Left ventricle myocardium inferior (tissue), 1 donor: ENCODE measurements at regions not wholly inside any gene's neighbourhood (a gene's known extent, or its start where the extent isn't known, plus 50 kb on each side); places are given as distances from the start of the nearest gene placed in this dataset.

Experiments used
- DNase-seq: peaks from one replicate; pipeline ENCODE4 v3.0.0-alpha.2; 2020
- H3K27ac ChIP-seq: fragments of 200-600 bp; replicated peaks from 2 replicates; pipeline ENCODE4 v1.8.0; 2021
- H3K27me3 ChIP-seq: fragments of 200-600 bp; 2 replicates; pipeline ENCODE4 v1.8.0; 2021; ENCODE audit warnings: low read depth
- H3K36me3 ChIP-seq: fragments of 200-600 bp; 2 replicates; pipeline ENCODE4 v1.8.0; 2021
- H3K4me1 ChIP-seq: fragments of 200-600 bp; 2 replicates; pipeline ENCODE4 v1.8.0; 2021
- H3K4me3 ChIP-seq: fragments of 200-600 bp; 2 replicates; pipeline ENCODE4 v1.8.0; 2021; ENCODE audit warnings: mild to moderate bottlenecking, moderate library complexity
- H3K9me3 ChIP-seq: fragments of 200-600 bp; replicated peaks from 2 replicates; pipeline ENCODE4 v1.8.0; 2021
- CTCF ChIP-seq: fragments of 200-600 bp; IDR thresholded peaks from 2 replicates; pipeline ENCODE4 v1.8.0; 2021; ENCODE audit warnings: antibody characterized with exemption, mild to moderate bottlenecking, borderline replicate concordance
- intact Hi-C: fragments of 100-400 bp; cut with micrococcal nuclease; formaldehyde crosslinking; loops from one replicate; pipeline ENCODE4 v1.11.0; 2022
- donor health status: DM: no; HTN: yes; CAD: no; lungs with severe emphysema.

- Histone ChIP-seq H3K4me3 (no peak overlapping the region), H3K36me3 (no peaks in the 10 kb centered on the region), H3K27ac (no peak overlapping the region), H3K4me1 (no peaks in the 10 kb centered on the region), H3K9me3 (peaks cover 4% of the 10 kb centered on the region), H3K27me3 (no peaks in the 10 kb centered on the region)
- DNase-seq = no peak
- intact Hi-C loops = no loop called here
- no peak for TF ChIP-seq CTCF
These were observed 86.5 kb downstream of the MTRR start for GRCh38 chr5:7955476-7955875.

- Histone ChIP-seq H3K4me1 (no peaks in the 10 kb centered on the region), H3K27ac (no peak overlapping the region), H3K36me3 (no peaks in the 10 kb centered on the region), H3K27me3 (no peaks in the 10 kb centered on the region), H3K4me3 (no peak overlapping the region), H3K9me3 (no peaks in the 10 kb centered on the region)
- intact Hi-C loops = no loop called here
- DNase-seq = no peak
- no peak for TF ChIP-seq CTCF
These were observed 88.4 kb downstream of the MTRR start for GRCh38 chr5:7957329-7957728.

- H3K9me3 ChIP-seq = no peaks in the 10 kb centered on the region
- H3K36me3 ChIP-seq = no peaks in the 10 kb centered on the region
- H3K4me1 ChIP-seq = no peaks in the 10 kb centered on the region
- no peak overlapping the region for H3K4me3 ChIP-seq
- no peak overlapping the region for H3K27ac ChIP-seq
- intact Hi-C loops = no loop called here
- no peak for TF ChIP-seq CTCF
- H3K27me3 ChIP-seq = no peaks in the 10 kb centered on the region
- no peak for DNase-seq
These were observed 91.2 kb downstream of the MTRR start for GRCh38 chr5:7960142-7960541.

GRCh38 chr5:7961540-7961939, 92.6 kb downstream of the MTRR start:
- Histone ChIP-seq H3K9me3 (no peaks in the 10 kb centered on the region), H3K4me1 (no peaks in the 10 kb centered on the region), H3K27ac (no peak overlapping the region), H3K27me3 (no peaks in the 10 kb centered on the region), H3K36me3 (no peaks in the 10 kb centered on the region), H3K4me3 (no peak overlapping the region)
- DNase-seq = no peak
- TF ChIP-seq CTCF = no peak
- intact Hi-C loops = no loop called here

- Histone ChIP-seq H3K27ac (no peak overlapping the region), H3K27me3 (no peaks in the 10 kb centered on the region), H3K4me3 (no peak overlapping the region), H3K36me3 (no peaks in the 10 kb centered on the region), H3K4me1 (no peaks in the 10 kb centered on the region), H3K9me3 (peaks cover 6% of the 10 kb centered on the region)
- TF ChIP-seq CTCF = no peak
- intact Hi-C loops = no loop called here
- no peak for DNase-seq
These were observed 101.9 kb downstream of the MTRR start for GRCh38 chr5:7970816-7971215.
